Nephron (organoid): ENCODE measurements at regions not wholly inside any gene's neighbourhood (a gene's known extent, or its start where the extent isn't known, plus 50 kb on each side); places are given as distances from the start of the nearest gene placed in this dataset.

Experiments used
- H3K27ac Mint-ChIP-seq, 3 experiments: 2 replicates each; pipeline ENCODE4 v1.8.0; 2020; ENCODE audit warnings: mixed read lengths in 3 of 3, mild to moderate bottlenecking in 2 of 3, moderate library complexity in 1 of 3
- H3K27me3 Mint-ChIP-seq: 2 replicates; pipeline ENCODE4 v1.8.0; 2021; ENCODE audit warnings: low read depth, mild to moderate bottlenecking, moderate library complexity, mixed read lengths
- H3K36me3 Mint-ChIP-seq: 2 replicates; pipeline ENCODE4 v1.8.0; 2020; ENCODE audit warnings: low read depth, mixed read lengths
- H3K4me1 Mint-ChIP-seq: 2 replicates; pipeline ENCODE4 v1.8.0; 2020; ENCODE audit warnings: mixed read lengths
- H3K4me3 Mint-ChIP-seq, 3 experiments: 2 replicates each; pipeline ENCODE4 v1.8.0; 2020; ENCODE audit warnings: mild to moderate bottlenecking in 3 of 3, mixed read lengths in 3 of 3, moderate library complexity in 2 of 3
- H3K9me3 Mint-ChIP-seq: 2 replicates; pipeline ENCODE4 v1.8.0; 2020; ENCODE audit warnings: mixed read lengths
- CTCF ChIP-seq, 3 experiments: fragments of 200-600 bp; sonication (generic); IDR thresholded peaks; one replicate each; pipeline ENCODE4 v1.5.0; 2021; ENCODE audit warnings: antibody characterized with exemption in 3 of 3; ENCODE audit not compliant: unreplicated experiment in 3 of 3

- Mint-ChIP-seq H3K27me3 (no peaks in the 10 kb centered on the region), H3K4me1 (peaks cover 13% of the 10 kb centered on the region), H3K36me3 (no peaks in the 10 kb centered on the region), H3K9me3 (peaks cover 4% of the 10 kb centered on the region), H3K27ac (no peak overlapping the region), H3K4me3 (no peak overlapping the region)
- no peak for TF ChIP-seq CTCF (IDR thresholded peaks at IDR 0.05; ENCODE audit: unreplicated experiment in 3 of 3)
These were observed 109.0 kb downstream of the NXNL2 start for GRCh38 chr9:88643931-88644330.

GRCh38 chr9:88645172-88645878, 110.3 kb downstream of the NXNL2 start:
- H3K27me3 Mint-ChIP-seq: no peaks in the 10 kb centered on the region
- H3K9me3 Mint-ChIP-seq: peaks cover 7% of the 10 kb centered on the region
- TF ChIP-seq CTCF (IDR thresholded peaks at IDR 0.05; ENCODE audit: unreplicated experiment in 3 of 3): no peak
- no peak overlapping the region for H3K4me3 Mint-ChIP-seq
- peak overlapping the region; percentile 80 to 97 (median 94) for H3K27ac Mint-ChIP-seq
- peaks cover 13% of the 10 kb centered on the region for H3K4me1 Mint-ChIP-seq
- H3K36me3 Mint-ChIP-seq: no peaks in the 10 kb centered on the region

GRCh38 chr9:88645879-88646199, 110.9 kb downstream of the NXNL2 start:
- H3K36me3 Mint-ChIP-seq: no peaks in the 10 kb centered on the region
- no peak overlapping the region for H3K4me3 Mint-ChIP-seq
- peaks cover 7% of the 10 kb centered on the region for H3K9me3 Mint-ChIP-seq
- peaks cover 13% of the 10 kb centered on the region for H3K4me1 Mint-ChIP-seq
- TF ChIP-seq CTCF (IDR thresholded peaks at IDR 0.05; ENCODE audit: unreplicated experiment in 3 of 3): no peak
- H3K27me3 Mint-ChIP-seq: no peaks in the 10 kb centered on the region
- peak overlapping the region; percentile 80 to 97 (median 94) for H3K27ac Mint-ChIP-seq

GRCh38 chr9:88646539-88647300, 111.7 kb downstream of the NXNL2 start:
- H3K27me3 Mint-ChIP-seq: no peaks in the 10 kb centered on the region

GRCh38 chr9:88651682-88652633, 117.0 kb downstream of the NXNL2 start:
- Mint-ChIP-seq H3K4me1 (peaks cover 39% of the 10 kb centered on the region), H3K9me3 (peaks cover 4% of the 10 kb centered on the region), H3K36me3 (no peaks in the 10 kb centered on the region), H3K27me3 (no peaks in the 10 kb centered on the region), H3K4me3 (no peak overlapping the region), H3K27ac (peak overlapping the region; percentile 19 to 92 (median 90))
- no peak for TF ChIP-seq CTCF (IDR thresholded peaks at IDR 0.05; ENCODE audit: unreplicated experiment in 3 of 3)

More at GRCh38 chr9:88646539-88647300, 111.7 kb downstream of the NXNL2 start:
- no peak overlapping the region for H3K4me3 Mint-ChIP-seq
- no peaks in the 10 kb centered on the region for H3K36me3 Mint-ChIP-seq
- H3K9me3 Mint-ChIP-seq: peaks cover 7% of the 10 kb centered on the region
- TF ChIP-seq CTCF (IDR thresholded peaks at IDR 0.05; ENCODE audit: unreplicated experiment in 3 of 3): no peak
- H3K4me1 Mint-ChIP-seq: peaks cover 19% of the 10 kb centered on the region
- H3K27ac Mint-ChIP-seq: peak overlapping the region; percentile 19 to 71 (median 58)
